ENCODE measurements at regions not wholly inside any gene's neighbourhood (a gene's known extent, or its start where the extent isn't known, plus 50 kb on each side); places are given as distances from the start of the nearest gene placed in this dataset.

- DNase-seq (ENCODE audit: extremely low read depth, low read depth), result no peak
- TF ChIP-seq, protein P1, sequence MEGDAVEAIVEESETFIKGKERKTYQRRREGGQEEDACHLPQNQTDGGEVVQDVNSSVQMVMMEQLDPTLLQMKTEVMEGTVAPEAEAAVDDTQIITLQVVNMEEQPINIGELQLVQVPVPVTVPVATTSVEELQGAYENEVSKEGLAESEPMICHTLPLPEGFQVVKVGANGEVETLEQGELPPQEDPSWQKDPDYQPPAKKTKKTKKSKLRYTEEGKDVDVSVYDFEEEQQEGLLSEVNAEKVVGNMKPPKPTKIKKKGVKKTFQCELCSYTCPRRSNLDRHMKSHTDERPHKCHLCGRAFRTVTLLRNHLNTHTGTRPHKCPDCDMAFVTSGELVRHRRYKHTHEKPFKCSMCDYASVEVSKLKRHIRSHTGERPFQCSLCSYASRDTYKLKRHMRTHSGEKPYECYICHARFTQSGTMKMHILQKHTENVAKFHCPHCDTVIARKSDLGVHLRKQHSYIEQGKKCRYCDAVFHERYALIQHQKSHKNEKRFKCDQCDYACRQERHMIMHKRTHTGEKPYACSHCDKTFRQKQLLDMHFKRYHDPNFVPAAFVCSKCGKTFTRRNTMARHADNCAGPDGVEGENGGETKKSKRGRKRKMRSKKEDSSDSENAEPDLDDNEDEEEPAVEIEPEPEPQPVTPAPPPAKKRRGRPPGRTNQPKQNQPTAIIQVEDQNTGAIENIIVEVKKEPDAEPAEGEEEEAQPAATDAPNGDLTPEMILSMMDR (IDR thresholded peaks at IDR 0.05; ENCODE audit: low read depth, low read length), result no peak
Observed at GRCh38 chr5:125126050-125126449, 379.6 kb upstream of the ZNF608 start.

- TF ChIP-seq, protein P1 (IDR thresholded peaks at IDR 0.05; ENCODE audit: low read depth, low read length), result no peak
- DNase-seq (ENCODE audit: extremely low read depth, low read depth), result no peak
Observed at GRCh38 chr5:125129151-125129806, 382.8 kb upstream of the ZNF608 start.

DNA sequence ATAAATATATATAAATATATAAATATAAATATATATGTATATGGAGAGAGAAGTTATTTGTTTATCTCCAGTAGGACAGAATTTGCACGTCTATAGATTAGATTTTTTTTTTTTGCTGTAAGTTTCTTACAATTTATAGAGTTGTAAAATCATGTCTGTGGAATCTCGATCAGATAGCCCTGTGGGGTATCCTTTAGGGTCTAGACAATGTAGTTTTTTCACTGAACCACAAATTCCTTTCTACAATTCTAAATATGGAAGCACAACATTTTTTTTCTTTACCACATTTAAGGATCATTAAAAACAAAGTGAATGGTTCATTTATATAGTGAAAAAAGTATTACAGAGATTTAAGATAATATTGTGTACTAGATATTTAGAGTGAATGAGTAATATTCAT, 384.2 kb upstream of the ZNF608 start:
- TF ChIP-seq, protein P1 (IDR thresholded peaks at IDR 0.05; ENCODE audit: low read depth, low read length), result no peak
- no peak for DNase-seq (ENCODE audit: extremely low read depth, low read depth)

GRCh38 chr5:125134216-125135081, 388.0 kb upstream of the ZNF608 start:
- peak; percentile 52 for DNase-seq (ENCODE audit: extremely low read depth, low read depth)
- TF ChIP-seq, protein P1 (IDR thresholded peaks at IDR 0.05; ENCODE audit: low read depth, low read length), result no peak

- no peak for DNase-seq (ENCODE audit: extremely low read depth, low read depth)
- TF ChIP-seq, protein P1 (IDR thresholded peaks at IDR 0.05; ENCODE audit: low read depth, low read length), result no peak
Observed at GRCh38 chr5:125137535-125137934, 391.1 kb upstream of the ZNF608 start.

GRCh38 chr5:125138266-125138665, 391.8 kb upstream of the ZNF608 start:
- no peak for DNase-seq (ENCODE audit: extremely low read depth, low read depth)
- TF ChIP-seq, protein P1 (IDR thresholded peaks at IDR 0.05; ENCODE audit: low read depth, low read length), result no peak

- no peak for DNase-seq (ENCODE audit: extremely low read depth, low read depth)
- TF ChIP-seq, protein P1 (IDR thresholded peaks at IDR 0.05; ENCODE audit: low read depth, low read length), result no peak
Observed at GRCh38 chr5:125139590-125139989, 393.2 kb upstream of the ZNF608 start.

Data from AG09319 (cell line).